COLO668 (cell line): ENCODE measurements at regions not wholly inside any gene's neighbourhood (a gene's known extent, or its start where the extent isn't known, plus 50 kb on each side); places are given as distances from the start of the nearest gene placed in this dataset.
"Not testable (repeated sequence)": the region's sequence is repeated elsewhere in the genome, so short reads cannot be mapped to it uniquely, and the experiment has no call there.

ENCODE experiments used
- DNase-seq: peaks from one replicate; lab custom pipeline; 2025; ENCODE audit not compliant: unreplicated experiment; lab: John Stamatoyannopoulos, UW

GRCh38 chr1:55767171-55767570, 552.0 kb upstream of the USP24 start:
- no peak for DNase-seq

- not testable (repeated sequence) for DNase-seq
These were observed 550.3 kb upstream of the USP24 start for GRCh38 chr1:55765505-55765904.

- no peak for DNase-seq
These were observed 536.6 kb upstream of the USP24 start for GRCh38 chr1:55751776-55752175.

GRCh38 chr1:55750628-55750995, 535.4 kb upstream of the USP24 start:
- no peak for DNase-seq

- no peak for DNase-seq
These were observed 534.9 kb upstream of the USP24 start for GRCh38 chr1:55749975-55750627.

GRCh38 chr1:55747408-55747841, 532.3 kb upstream of the USP24 start:
- DNase-seq, result no peak

GRCh38 chr1:55746710-55747109, 531.5 kb upstream of the USP24 start:
- no peak for DNase-seq

GRCh38 chr1:55741516-55741915, 526.4 kb upstream of the USP24 start:
- DNase-seq, result no peak

- DNase-seq, result no peak
These were observed 519.9 kb upstream of the USP24 start for GRCh38 chr1:55735106-55735505.

- no peak for DNase-seq
These were observed 511.8 kb upstream of the USP24 start for GRCh38 chr1:55726994-55727393.

- no peak for DNase-seq
These were observed 510.2 kb upstream of the USP24 start for GRCh38 chr1:55725378-55725777.

- no peak for DNase-seq
These were observed 509.6 kb upstream of the USP24 start for GRCh38 chr1:55724551-55725325.

- DNase-seq, result no peak
These were observed 507.8 kb upstream of the USP24 start for GRCh38 chr1:55723001-55723400.

GRCh38 chr1:55720261-55720660, 505.1 kb upstream of the USP24 start:
- DNase-seq, result no peak

- no peak for DNase-seq
These were observed 503.9 kb upstream of the USP24 start for GRCh38 chr1:55718758-55719671.

- DNase-seq, result no peak
These were observed 501.9 kb upstream of the USP24 start for GRCh38 chr1:55717111-55717510.

GRCh38 chr1:55716610-55717009, 501.4 kb upstream of the USP24 start:
- no peak for DNase-seq

GRCh38 chr1:55716151-55716550, 501.0 kb upstream of the USP24 start:
- DNase-seq, result no peak

GRCh38 chr1:55714230-55714629, 499.1 kb upstream of the USP24 start:
- no peak for DNase-seq

GRCh38 chr1:55713516-55713915, 498.4 kb upstream of the USP24 start:
- DNase-seq, result no peak

GRCh38 chr1:55712148-55712547, 497.0 kb upstream of the USP24 start:
- DNase-seq, result no peak

- no peak for DNase-seq
These were observed 493.6 kb upstream of the USP24 start for GRCh38 chr1:55708781-55709180.
